Inflammatory macrophage (primary cell): ENCODE measurements at regions not wholly inside any gene's neighbourhood (a gene's known extent, or its start where the extent isn't known, plus 50 kb on each side); places are given as distances from the start of the nearest gene placed in this dataset.

Source experiments
- DNase-seq, 2 donors: peaks; one replicate each; pipeline ENCODE4 v3.0.0-alpha.2; 2020 to 2022

DNA sequence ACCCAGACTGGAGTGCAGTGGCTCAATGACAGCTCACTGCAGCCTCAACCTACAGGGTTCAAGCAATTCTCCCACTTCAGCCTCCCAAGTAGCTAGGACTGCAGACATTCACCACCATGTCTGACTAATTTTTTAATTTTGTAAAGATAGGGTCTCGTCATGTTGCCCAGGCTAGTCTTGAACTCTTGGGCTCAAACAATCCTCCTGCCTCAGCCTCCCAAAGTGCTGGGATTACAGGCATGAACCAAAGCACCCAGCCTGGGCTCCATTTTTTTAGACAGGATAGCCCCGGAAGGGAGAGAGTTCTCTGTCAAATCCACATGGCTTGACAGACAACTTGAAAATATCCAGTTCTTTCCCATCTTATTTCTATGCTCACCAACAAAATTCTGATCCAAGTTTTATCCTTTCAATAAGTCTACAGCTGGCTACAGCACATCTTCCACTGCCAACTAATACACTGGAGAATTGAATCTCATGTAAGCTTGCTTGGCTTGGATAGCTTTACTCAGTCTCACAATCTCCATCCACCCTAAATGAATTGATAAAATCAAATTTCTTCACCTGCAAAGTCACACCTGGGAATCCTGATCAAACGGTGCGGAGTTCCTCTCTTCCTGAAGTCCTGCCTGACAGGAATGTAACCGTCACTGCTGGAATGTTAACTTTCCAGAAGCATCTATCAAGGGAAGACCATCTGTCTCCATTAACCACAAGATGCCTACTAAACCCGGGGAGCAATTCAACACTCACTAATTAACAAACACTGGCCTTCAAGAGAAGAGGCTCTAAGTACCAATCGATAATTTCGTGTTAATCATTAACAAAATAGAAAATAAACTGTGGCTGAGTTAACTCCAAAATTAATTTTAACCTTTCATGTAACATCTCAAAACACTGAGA, 239.7 kb upstream of the MKLN1 start:
- no peak for DNase-seq

DNA sequence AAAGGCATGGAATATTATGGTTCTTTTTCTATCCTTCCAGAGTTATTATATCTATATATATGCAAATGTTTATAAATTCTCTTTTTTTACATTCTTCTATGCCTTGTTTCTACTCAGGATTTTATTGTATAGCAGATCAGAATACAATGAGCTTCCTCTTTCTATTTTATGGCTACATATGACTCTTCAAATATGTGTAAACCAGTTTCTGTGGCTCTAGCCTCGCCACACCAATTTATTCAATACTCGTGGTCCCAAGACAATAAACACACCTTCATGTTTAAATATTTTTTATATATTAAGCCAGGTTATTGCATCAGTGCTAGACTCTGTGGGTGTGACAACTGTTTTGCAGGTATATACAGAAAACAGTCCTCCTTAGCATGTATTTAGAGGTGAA, 237.5 kb upstream of the MKLN1 start:
- no peak for DNase-seq

DNA sequence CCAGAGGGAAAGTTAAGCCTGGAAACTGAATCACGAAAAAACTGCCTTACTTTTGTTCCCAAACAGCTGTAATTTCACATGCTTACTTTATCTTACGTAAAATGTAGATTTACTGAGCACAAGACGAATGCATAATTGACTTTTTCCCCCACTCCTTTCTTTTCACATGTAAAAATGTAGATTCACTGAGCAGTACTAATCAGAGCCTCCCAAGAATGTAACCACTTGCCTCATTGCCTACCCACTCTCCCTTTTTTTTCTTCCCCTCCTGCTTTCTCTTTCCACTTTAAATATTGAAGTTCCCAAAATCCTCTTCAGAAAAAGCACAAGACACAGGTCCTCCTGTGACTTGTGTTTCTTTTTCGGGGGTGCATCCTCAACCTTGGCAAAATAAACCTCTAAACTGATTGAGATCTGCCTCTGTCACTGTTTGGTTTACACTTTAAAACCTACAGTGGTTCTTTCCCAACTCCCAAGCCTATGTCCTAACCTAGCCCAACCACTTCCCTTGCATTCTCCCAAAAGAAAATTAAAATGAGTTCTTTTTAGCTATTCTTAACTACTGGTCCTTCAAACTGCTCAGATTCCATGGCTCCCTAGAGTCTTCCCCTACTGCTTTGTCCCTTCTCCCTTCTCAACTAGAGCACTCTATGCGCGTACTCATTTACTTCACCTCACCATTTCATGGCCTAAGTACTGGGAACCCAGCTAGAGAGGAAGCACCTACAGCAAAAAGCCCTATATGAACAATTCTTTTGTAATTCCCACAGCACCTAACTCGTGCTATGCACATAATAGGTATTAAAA, 236.6 kb upstream of the MKLN1 start:
- peak in 1 of 2 donors; percentile 29 for DNase-seq

DNA sequence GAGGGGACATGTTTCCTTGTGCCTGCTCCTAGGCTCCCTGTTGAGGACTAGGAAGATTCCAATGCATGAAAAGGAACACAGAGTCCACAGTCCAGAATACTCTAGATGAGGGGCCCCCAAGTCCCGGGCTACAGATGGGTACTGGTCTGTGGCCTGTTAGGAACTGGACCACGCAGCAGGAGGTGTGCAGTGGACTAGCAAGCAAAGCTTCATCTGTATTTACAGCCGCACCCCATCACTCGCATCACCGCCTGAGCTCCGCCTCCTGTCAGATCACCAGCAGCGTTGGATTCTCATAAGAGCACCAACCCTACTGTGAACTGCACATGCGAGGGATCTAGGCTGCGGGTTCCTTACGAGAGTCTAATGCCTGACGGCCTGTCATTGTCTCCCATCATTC, 233.0 kb upstream of the MKLN1 start:
- DNase-seq = no peak

DNA sequence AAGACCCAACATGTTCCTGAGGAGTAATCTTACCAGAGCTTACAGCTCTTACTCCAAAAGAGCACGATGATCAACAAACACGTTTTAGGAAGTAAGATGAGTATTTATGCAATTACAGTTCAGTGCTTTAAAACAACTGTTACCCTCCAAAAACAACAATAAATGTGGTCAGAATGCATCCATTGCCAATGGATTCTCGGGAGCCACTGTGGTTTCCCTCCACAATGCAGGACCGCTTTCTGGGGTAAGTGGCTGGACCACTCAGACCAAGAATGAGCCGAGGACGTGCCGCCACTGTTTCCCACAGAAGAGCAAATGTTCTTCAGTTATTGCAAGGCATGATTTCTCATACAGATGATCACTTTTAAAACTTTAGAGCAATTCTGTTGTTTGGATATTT, 232.3 kb upstream of the MKLN1 start:
- no peak for DNase-seq

DNA sequence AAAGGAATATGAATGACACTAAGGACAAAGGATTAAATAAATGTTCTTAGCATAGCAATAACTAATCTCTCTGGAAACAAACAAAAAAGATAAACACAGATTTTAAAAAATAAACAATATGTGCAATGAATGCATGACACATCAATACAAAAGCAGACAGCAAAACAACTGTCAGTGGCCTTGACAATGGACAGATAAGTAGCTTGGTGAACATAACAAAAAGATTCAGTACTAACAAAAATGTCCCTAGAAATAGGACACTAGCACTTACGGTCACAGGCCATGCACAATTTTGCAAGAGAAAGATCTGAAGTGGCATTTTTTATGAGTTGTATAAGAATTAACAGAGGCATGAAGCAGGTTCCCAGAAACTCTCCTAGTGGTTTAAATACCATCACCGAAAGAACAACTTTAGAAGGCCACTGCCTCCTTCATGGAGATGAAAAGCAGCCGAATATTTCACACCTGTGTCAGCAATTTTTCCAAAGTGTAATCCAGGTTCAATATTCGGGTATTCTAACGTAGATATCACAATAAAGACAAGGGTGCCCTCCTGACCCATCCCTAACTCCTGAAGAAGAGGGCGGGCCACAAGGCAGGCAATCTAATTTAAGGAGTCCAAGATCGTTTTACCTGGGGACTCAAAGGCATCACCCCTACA, 231.3 kb upstream of the MKLN1 start:
- no peak for DNase-seq

DNA sequence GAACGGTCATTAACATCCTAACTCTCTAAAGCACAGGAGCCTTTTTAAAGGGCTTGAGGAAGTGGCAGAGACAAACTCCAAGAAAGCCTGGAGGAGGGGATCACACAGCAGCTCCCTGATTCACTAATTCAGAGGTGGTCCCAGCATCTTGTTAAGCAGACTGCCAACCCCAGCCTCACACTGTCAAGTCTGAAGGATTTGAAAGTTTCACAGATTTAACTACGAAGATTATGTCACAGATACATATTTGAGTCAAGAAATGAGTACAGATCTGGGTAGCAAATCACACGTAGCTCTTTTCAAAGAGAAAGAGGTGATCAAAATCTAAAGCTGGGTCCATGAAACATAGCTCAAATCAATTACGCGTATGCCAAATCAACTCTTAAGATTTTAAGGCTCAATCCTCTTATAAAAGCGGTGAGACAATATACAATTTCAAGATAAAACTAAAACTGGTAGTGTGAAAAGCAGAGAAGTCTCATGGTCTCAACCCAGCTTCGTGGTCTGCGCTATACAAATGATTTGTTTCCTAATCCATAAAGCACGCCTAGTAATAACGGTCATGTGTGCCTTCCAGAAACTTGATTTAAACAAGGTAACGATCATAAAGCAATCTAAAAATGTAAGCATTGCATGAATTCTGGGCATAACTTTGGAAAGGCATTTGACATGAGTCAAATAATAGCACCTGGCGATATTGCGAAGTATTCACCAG, 229.9 kb upstream of the MKLN1 start:
- no peak for DNase-seq

DNA sequence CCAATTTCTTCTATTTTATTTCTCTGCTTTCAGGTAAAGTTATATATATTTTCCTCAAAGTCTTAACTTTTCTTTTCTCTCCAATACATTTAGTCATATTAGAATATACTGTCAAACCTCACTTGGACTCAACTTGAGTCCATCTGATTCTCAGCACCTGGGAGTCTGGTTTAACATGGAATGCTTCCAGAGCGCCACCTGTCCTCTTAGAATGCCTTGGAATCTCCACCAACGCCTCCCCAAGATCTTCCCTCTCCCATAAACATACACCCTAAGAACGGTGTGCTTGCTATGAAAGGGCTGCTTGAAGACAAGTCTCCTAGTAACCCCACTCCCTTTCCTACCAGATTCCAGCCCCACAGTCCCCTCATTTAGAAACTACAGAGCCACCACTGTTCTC, 229.1 kb upstream of the MKLN1 start:
- DNase-seq = no peak

DNA sequence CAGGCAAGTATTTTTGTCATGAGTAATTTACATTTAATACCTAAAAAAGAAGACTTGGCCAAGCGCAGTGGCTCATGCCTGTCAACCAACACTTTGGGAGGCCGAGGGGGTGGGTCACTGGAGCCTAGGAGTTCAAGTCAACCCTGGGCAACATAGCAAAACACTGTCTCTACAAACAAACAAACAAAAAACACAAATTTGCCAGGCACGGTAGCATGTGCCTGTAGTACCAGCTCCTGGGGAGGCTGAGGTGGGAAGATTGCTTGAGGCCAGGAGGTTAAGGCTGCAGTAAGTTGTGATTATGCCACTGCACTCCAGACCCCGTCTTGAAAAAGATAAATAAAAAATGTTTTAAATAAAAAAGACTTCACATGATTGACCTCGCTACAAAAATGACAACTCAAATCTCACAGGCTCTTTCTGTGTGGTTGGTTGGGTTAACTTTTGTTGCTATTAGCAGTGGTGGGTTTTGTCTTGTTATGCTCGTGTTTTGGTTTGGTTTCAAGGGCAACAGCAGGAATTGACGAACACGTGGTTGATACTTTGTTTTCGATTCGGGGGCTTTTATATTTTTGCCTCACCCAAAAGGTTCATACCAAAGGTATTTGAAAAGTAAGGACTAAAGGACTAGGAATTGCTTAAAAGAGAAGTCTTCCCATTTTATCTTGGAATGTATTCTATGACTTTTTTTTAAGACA, 227.2 kb upstream of the MKLN1 start:
- DNase-seq = no peak

DNA sequence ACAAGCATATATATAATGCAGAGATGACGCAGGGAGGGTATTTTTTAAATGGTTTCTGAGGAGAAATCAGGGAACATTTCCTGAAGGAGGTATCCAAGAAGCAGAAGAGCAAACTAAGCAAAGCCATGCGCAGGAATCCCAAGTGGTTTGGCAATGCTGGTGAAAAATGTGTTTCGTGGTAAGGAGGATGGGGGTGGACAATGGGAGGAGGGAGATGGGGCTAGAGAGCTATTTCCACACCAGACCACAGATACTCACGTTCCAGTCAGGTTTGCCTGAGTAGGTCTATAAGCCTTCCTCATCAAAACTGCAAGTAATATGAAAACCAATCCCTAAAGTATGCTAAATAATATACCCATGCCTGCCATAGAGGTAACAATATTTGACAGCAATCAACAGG, 223.7 kb upstream of the MKLN1 start:
- peak in 1 of 2 donors; percentile 19 for DNase-seq

DNA sequence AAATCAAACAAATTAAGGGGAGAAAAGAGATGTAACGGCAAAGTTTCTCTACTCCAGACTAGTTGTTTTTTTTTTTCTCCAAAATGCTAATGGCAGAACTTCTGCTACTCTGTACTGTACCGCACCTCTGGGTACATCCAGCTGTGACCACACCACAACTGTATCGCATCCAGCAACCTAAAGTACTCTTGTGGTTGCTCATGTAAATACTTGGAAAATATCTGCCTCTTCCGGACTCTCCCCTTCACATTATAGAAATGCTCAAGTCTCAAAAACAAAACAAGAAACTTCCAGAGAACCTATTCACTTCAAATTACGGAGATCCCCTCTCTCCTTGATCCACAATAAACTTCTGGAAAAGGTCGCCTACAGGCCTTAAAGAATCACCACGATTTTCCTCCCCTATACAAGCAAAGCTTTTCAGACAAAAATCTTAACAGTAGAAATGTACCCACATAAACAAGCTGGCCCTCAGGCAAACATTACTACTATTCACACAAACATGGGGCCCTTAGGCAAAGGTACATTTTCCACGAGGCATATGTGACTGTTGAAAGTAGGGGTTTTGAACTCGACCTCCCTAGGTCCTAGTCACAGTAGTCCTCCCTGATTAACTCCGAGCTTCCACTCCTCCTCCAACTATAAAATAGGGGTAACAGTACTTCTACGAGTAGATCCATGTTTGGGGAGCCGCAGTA, 222.9 kb upstream of the MKLN1 start:
- no peak for DNase-seq

DNA sequence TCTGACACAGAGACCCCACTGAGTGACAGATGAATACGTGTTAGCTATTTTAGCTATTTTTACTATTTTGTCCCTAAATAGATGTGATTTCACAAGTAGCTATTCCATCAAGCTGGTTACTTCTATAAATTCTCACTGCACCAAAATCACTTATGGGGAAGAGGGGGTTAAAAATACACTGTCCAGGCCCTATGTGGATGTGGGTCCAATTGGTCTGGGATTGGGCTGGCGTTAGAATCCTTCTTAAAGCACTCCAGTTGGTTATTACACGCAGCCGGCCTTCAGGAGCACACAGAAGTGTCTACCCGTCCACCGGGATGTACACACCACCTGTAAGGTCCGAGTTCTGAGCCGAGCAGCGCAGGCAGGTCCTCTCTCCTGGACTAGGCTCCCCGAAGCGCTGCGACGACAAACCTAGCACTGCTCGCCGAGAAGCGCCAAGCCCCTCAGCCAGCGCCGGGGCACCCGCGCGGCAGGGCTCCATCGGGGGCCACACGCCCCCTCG, 222.3 kb upstream of the MKLN1 start:
- peak in 1 of 2 donors; percentile 12 for DNase-seq

DNA sequence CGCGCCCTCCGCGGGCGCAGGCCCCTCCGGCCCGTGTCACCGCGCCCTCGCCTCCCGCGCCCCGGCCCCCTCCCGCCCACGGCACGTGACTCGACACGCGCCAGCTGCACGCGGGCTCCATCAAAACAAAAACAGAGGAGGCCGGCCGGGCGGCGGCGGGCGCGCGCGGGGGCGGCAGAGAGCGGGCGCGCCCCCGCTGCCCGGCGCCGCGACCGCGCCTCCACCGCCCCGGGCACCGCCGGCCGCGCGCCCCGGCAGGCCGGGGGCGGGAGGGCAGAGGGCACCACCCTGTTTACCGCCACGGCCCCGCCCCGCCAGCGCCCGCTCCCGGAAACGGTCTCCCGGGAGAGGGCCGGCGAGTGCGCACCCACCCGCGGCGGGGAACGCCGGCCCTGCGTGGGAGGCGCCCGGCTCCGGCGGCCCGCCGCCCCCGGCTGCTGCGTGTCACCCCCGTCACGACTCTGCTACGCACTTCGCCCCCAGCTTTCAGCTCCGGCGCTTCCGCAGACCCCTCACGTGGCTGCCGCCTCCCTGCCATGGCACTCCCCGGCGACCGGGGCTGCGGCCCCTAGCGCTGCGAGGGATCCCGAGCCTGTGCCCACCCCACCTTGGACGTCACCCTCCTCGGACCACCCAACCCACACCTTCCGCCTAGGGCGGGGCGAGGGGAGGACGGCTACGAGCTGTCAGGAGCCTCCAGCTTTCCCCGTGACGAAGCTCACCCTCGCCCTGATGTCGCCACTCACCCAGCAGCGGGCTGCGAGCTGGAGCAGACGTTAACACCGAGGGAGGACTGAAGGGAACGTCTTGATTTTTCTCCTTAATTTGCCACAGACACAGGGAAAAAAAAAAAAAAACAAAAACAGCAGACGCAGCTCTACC, 221.6 kb upstream of the MKLN1 start:
- DNase-seq = peak; percentile 90 to 92

DNA sequence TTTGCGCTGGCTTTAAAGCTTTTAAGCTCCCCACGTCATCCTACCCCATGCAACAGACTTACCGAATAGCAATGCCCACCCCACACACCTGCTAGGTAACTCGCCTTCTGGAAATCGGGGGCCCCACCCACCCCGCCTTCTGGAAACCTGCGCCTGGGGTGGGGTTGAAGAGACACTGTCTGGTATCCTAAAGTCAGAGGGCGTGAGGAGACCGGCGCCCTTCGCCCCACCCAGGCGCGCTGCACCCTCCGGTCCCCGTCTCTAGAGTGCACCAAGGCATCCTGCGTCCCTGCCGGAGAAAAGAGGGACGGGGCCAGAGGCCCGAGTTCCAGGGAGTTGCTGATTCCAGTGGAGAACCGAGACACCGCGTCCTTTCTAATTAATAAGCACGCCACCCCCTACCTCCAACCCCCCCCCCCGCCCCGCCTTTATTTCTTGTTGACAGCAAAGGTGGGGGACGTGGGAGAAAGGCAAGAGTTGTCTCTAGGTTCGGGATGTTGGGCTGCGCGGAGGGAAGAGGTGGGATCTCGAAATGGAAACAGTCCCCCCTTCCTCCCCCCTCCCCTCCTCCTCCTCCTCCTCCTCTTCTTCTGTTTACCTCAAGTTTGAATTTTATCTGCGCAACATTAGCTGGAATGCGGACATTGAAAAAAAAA, 220.9 kb upstream of the MKLN1 start:
- peak in 1 of 2 donors; percentile 39 for DNase-seq

DNA sequence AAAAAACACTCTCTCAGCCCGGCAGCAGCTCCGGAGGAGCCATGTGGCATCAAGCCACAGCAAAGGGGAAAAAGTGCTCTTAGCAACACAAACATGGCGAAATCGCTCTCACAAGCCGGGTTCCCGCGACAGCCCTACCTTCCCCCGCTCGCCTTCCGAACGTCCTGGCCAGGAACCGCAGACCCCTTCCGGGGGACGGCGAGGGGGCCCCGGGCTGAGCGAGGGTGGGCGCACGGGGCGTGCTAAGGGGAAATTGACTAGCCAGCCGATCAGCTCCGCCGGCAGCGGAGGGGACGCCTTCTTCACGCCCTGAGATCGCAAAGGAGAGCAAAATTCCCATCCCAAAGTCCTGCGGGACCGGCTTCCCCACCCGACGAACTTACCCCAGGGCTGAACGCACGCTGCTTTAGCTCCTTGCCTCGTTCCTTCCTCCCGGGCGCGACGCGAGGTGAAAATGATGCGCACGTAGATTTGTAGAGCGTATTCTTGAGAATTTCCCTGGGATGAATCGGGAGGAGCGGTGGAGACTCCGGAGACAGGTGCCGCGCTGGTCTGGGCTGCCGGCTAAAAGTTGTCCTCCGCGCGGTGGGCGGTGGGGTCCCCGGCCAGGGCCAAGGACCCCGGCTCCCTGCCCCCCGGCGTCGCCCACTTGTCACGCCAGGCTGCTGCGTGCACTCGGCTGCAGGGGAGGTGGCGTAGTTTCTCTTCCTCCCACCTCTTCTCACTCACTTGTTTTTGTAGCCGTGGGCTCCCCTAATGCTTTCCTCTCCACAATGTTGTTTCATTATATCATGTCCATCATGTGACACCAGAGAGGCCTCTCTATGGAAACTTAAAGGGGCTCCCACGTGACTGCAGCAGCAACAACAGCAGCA, 220.1 kb upstream of the MKLN1 start:
- DNase-seq = peak; percentile 77 to 78

DNA sequence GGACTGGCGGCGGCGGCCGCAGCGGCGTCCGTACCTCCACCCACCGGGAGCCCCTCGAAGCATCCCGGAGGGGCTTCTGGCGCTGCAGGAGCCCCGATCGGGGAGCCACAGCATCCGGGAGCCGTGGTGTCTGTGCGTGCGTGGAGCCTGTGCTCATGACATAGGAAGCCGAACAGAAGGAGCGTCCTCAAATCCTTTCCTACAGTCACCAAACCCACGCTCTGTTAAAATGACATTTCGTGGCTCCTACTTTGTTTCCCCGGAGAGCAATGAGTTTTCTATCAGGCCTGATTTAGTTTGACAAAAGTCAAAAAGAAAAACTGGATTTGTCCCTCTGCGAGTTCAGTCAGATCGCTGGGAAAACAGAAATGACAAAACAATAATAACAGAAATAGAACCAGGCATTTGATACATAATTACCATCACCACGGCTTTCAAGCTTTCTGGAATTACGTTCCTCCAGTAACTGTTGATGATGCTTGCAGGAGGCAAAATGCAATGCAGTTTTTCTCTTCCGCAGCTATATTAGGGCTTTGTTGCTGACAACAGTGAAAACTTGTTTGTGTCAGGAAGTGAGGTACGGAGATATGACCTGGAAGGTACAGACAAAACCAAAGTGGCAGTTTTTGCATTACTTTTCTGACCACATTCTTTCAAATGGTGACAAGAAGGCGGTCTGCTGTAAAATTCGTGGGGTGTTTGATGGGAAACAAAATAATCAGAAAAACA, 219.3 kb upstream of the MKLN1 start:
- DNase-seq = peak; percentile 31 to 39

DNA sequence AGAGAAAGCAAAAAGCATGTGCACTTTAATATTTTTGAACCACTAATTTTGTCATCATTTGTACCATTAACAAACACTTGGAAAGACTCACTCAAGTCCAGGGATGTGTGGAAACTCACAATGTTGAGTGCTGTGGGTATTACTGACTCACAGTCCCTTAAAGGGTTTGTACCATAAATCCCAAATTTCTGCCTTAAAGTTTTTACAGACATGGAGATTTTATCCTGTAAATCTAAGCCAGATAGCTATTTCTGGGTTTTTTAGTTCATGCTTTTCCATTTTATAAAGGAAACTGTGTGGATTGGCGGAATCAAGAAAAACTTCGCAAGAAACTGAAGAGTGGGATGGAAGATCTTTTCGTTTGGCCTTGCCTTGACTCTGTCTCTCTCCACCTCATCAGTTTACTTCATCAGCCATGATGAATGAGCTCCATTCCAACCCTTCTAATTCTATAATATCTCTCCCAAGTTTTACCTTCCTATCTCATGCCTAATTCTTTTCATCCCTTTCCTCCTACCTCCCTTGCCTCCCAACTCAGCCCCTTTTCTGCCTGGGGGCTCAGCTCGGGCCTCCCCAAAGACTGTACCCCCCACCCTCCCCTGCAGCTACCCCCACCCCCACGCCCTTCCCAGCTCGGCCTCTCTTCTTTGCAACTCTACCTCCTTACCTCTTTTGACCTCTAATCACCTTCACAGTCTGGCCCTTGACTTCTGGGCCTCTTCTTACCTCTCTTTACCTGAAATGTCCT, 218.5 kb upstream of the MKLN1 start:
- peak in 1 of 2 donors; percentile 34 for DNase-seq
